Panc1 (cell line): ENCODE measurements at regions not wholly inside any gene's neighbourhood (a gene's known extent, or its start where the extent isn't known, plus 50 kb on each side); places are given as distances from the start of the nearest gene placed in this dataset.

Experiments used
- ATAC-seq: fragments of 200-7000 bp; cut with Tn5 transposase; 2 replicates; pipeline ENCODE4 v1.9.1; 2020; ENCODE audit warnings: mild to moderate bottlenecking, moderate library complexity
- BruUV-seq: library from RNA; stranded (reverse); fragments of 400-500 nt; replicated peaks from 2 replicates; lab custom pipeline; 2021; lab: Mats Ljungman, UMichigan
- CTCF ChIA-PET: fragments of 300-600 bp; sonication (Branson Sonifier 250); formaldehyde crosslinking; loops from one replicate; lab custom pipeline; 2022; ENCODE audit warnings: antibody characterized with exemption; lab: Charles Lee
- POLR2A ChIA-PET: fragments of 300-600 bp; sonication (Branson Sonifier 250); formaldehyde crosslinking; loops from one replicate; lab custom pipeline; 2022; ENCODE audit warnings: antibody characterized with exemption; lab: Charles Lee
- DNase-seq: peaks from one replicate; pipeline ENCODE4 v3.0.0-alpha.2; 2010; ENCODE audit warnings: low read depth, low spot score
- H3K27ac ChIP-seq: 2 replicates; pipeline ENCODE4 v1.5.1; 2011; ENCODE audit warnings: mild to moderate bottlenecking, low read length, inconsistent platforms
- H3K27me3 ChIP-seq: fragments of 200-500 bp; sonication (Bioruptor generic); 2 replicates; pipeline ENCODE4 v1.6.0; 2014; ENCODE audit warnings: low read length, inconsistent platforms; ENCODE audit not compliant: control insufficient read depth, insufficient read depth
- H3K36me3 ChIP-seq: fragments of 200-500 bp; sonication (Bioruptor generic); 2 replicates; pipeline ENCODE4 v1.5.1; 2014; ENCODE audit warnings: inconsistent platforms, mild to moderate bottlenecking, low read length, moderate library complexity; ENCODE audit not compliant: control insufficient read depth, insufficient read depth
- H3K4me1 ChIP-seq: 2 replicates; pipeline ENCODE4 v1.5.1; 2011; ENCODE audit warnings: inconsistent platforms, mild to moderate bottlenecking, low read length, moderate library complexity; ENCODE audit not compliant: control insufficient read depth, insufficient read depth
- H3K4me3 ChIP-seq, 2 experiments: 2 replicates each; pipeline ENCODE4 v1.5.1; 2011 to 2012; ENCODE audit warnings: low read depth in 2 of 2, low read length in 2 of 2, mild to moderate bottlenecking in 2 of 2, inconsistent platforms in 1 of 2, moderate library complexity in 1 of 2
- H3K9me3 ChIP-seq: fragments of 200-500 bp; sonication (Bioruptor generic); 2 replicates; pipeline ENCODE4 v1.5.1; 2014; ENCODE audit warnings: low read depth, mild to moderate bottlenecking, inconsistent platforms, low read length, moderate library complexity; ENCODE audit not compliant: control insufficient read depth, insufficient read depth
- CTCF ChIP-seq: fragments of 450-650 bp; IDR thresholded peaks from 2 replicates; pipeline ENCODE4 v1.5.1; 2017; ENCODE audit warnings: mild to moderate bottlenecking
- POLR2AphosphoS5 ChIP-seq: IDR thresholded peaks from 2 replicates; pipeline ENCODE4 v1.6.1; 2012; ENCODE audit warnings: mild to moderate bottlenecking, low read depth, low read length, moderate library complexity
- SIN3A ChIP-seq: IDR thresholded peaks from 2 replicates; pipeline ENCODE4 v1.6.1; 2012; ENCODE audit warnings: low read depth, mild to moderate bottlenecking, low read length, moderate library complexity, borderline replicate concordance; ENCODE audit not compliant: insufficient read depth
- TCF7L2 ChIP-seq: IDR thresholded peaks from 2 replicates; pipeline ENCODE4 v1.6.1; 2011; ENCODE audit warnings: mild to moderate bottlenecking, low read depth, low read length, inconsistent platforms
- in situ Hi-C: cut with HindIII; loops from 2 replicates; pipeline ENCODE4 v1.10.0; 2016; ENCODE audit warnings: low sequenced_read_pairs, low pct_unique_long_range_greater_than_20kb
- intact Hi-C: fragments of 100-400 bp; cut with micrococcal nuclease; formaldehyde crosslinking; loops from one replicate; pipeline ENCODE4 v1.10.0; 2022; ENCODE audit not compliant: unreplicated experiment
- TF ChIP-seq, protein P1 (sequence below), 2 experiments: IDR thresholded peaks; 2 replicates each; pipeline ENCODE4 v1.6.1; 2011 to 2012; ENCODE audit warnings: low read depth in 2 of 2, control low read depth in 1 of 2, low read length in 1 of 2, mild to moderate bottlenecking in 1 of 2, moderate library complexity in 1 of 2; ENCODE audit not compliant: insufficient read depth in 1 of 2

DNA sequence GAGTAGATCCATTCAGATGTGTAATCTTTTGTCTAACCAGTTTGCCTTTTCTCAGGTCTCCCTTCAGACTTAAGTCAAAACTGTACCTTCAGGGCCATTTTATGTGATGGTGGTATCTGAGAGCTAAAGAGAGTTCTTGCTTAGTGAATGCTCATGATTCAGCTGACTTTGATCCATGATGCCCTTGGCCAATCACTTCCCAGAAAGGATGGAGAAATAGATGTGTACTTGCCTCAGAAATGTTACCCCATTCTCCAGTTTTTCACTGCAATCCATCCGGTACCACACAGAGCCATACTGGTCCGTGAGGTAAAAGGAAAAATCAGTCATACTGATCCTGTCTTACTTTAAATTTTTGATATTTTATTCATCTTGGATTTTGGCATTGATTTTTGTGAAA is 234.8 kb upstream of the PIK3C3 start:
- ChIA-PET POLR2A (no interaction called here), CTCF (no interaction called here)
- Histone ChIP-seq H3K9me3 (no peaks in the 10 kb centered on the region), H3K27me3 (no peaks in the 10 kb centered on the region), H3K36me3 (no peaks in the 10 kb centered on the region), H3K4me1 (no peaks in the 10 kb centered on the region), H3K4me3 (no peak overlapping the region), H3K27ac (no peak overlapping the region)
- intact Hi-C loops = no loop called here
- DNase-seq = no peak
- in situ Hi-C loops = no loop called here
- no TSS peak for BruUV-seq
- no peak for ATAC-seq
- no peak for TF ChIP-seq TCF7L2
- no peak for TF ChIP-seq POLR2AphosphoS5

DNA sequence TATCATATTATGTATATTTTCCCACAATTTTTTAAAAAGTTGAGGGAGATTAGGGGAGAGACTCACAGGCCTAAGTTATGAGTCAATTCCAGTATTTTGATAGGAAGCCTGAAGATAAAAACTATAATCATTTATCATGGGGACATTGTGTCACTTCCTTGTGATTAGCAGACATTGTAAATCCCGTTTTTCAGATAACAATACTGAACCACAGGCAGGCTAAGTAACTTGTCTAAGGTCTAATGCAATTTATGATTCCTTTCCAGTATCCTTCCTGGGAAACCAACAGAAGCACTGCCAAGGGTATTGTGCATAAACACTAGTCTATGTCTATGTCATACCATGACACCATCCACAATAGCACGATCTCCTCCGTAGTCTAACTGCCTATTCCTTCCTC is 235.2 kb upstream of the PIK3C3 start:
- DNase-seq (no peak), ATAC-seq (no peak)
- in situ Hi-C loops (no loop called here), intact Hi-C loops (no loop called here)
- Histone ChIP-seq H3K27me3 (no peaks in the 10 kb centered on the region), H3K36me3 (no peaks in the 10 kb centered on the region), H3K4me1 (no peaks in the 10 kb centered on the region), H3K27ac (no peak overlapping the region), H3K4me3 (no peak overlapping the region), H3K9me3 (no peaks in the 10 kb centered on the region)
- CTCF ChIA-PET = no interaction called here
- TF ChIP-seq TCF7L2 = no peak
- no peak for TF ChIP-seq CTCF
- TF ChIP-seq, protein P1, sequence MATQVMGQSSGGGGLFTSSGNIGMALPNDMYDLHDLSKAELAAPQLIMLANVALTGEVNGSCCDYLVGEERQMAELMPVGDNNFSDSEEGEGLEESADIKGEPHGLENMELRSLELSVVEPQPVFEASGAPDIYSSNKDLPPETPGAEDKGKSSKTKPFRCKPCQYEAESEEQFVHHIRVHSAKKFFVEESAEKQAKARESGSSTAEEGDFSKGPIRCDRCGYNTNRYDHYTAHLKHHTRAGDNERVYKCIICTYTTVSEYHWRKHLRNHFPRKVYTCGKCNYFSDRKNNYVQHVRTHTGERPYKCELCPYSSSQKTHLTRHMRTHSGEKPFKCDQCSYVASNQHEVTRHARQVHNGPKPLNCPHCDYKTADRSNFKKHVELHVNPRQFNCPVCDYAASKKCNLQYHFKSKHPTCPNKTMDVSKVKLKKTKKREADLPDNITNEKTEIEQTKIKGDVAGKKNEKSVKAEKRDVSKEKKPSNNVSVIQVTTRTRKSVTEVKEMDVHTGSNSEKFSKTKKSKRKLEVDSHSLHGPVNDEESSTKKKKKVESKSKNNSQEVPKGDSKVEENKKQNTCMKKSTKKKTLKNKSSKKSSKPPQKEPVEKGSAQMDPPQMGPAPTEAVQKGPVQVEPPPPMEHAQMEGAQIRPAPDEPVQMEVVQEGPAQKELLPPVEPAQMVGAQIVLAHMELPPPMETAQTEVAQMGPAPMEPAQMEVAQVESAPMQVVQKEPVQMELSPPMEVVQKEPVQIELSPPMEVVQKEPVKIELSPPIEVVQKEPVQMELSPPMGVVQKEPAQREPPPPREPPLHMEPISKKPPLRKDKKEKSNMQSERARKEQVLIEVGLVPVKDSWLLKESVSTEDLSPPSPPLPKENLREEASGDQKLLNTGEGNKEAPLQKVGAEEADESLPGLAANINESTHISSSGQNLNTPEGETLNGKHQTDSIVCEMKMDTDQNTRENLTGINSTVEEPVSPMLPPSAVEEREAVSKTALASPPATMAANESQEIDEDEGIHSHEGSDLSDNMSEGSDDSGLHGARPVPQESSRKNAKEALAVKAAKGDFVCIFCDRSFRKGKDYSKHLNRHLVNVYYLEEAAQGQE (IDR thresholded peaks at IDR 0.05; ENCODE audit: insufficient read depth in 1 of 2, low read depth in 2 of 2, low read length in 1 of 2) = no peak
- TF ChIP-seq SIN3A = no peak
- TF ChIP-seq POLR2AphosphoS5 = no peak
- POLR2A ChIA-PET = no interaction called here
- no TSS peak for BruUV-seq

DNA sequence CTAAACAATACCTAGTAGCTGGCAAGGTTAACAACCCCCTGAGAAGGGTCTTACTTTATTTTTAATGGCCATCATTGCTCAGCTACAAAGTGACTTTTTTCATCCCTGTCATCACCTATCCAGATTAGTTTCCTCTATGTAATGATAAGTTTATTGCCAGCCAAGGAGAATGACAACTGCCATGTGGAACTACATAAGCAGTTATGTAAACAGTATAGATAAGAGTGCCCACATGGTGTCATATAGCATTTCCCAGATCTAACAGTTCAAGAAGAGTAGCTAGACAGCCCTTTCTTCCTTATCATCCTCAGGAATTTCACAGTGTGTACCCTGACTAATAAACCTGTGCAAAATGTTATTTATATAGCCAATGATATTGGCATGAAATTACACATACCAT is 240.2 kb upstream of the PIK3C3 start:
- H3K9me3 ChIP-seq = no peaks in the 10 kb centered on the region
- H3K27me3 ChIP-seq = no peaks in the 10 kb centered on the region; the same call in 1 of the 2 replicates
- no peaks in the 10 kb centered on the region for H3K4me1 ChIP-seq
- no peak overlapping the region for H3K4me3 ChIP-seq
- no peaks in the 10 kb centered on the region for H3K36me3 ChIP-seq
- TF ChIP-seq, protein P1 (IDR thresholded peaks at IDR 0.05; ENCODE audit: insufficient read depth in 1 of 2, low read depth in 2 of 2, low read length in 1 of 2) = no peak
- TF ChIP-seq POLR2AphosphoS5 (no peak), CTCF (no peak), TCF7L2 (no peak), SIN3A (no peak)
- intact Hi-C loops (no loop called here), in situ Hi-C loops (no loop called here)
- ChIA-PET CTCF (no interaction called here), POLR2A (no interaction called here)
- no peak for ATAC-seq
- no peak for DNase-seq
- no peak overlapping the region for H3K27ac ChIP-seq
- BruUV-seq = no TSS peak
